LNCaP clone FGC (cell line): ENCODE measurements at regions not wholly inside any gene's neighbourhood (a gene's known extent, or its start where the extent isn't known, plus 50 kb on each side); places are given as distances from the start of the nearest gene placed in this dataset.
A peak's percentile ranks its signal among the peaks of the same experiment; 100 is the strongest.

Experiments
- DNase-seq: peaks from one replicate; pipeline ENCODE4 v3.0.0-alpha.2; 2011; ENCODE audit warnings: low read depth
- H3K4me3 ChIP-seq: 2 replicates; pipeline ENCODE4 v1.5.1; 2011; ENCODE audit warnings: mild to moderate bottlenecking, low read depth, low read length, control low read depth
- CTCF ChIP-seq: IDR thresholded peaks from 2 replicates; pipeline ENCODE4 v1.5.1; 2012; ENCODE audit warnings: mild to moderate bottlenecking; ENCODE audit not compliant: control insufficient read depth, insufficient read depth; ENCODE audit errors: extremely low read depth

- no peak for DNase-seq
- TF ChIP-seq CTCF = no peak
- H3K4me3 ChIP-seq = no peak overlapping the region
Measured at GRCh38 chr3:186476044-186476468, 68.1 kb downstream of the CRYGS start.

GRCh38 chr3:186473166-186473565 lies 71.0 kb downstream of the CRYGS start:
- H3K4me3 ChIP-seq = no peak overlapping the region
- peak; percentile 82 for DNase-seq
- TF ChIP-seq CTCF = no peak

GRCh38 chr3:186472456-186473008 lies 71.6 kb downstream of the CRYGS start:
- no peak for TF ChIP-seq CTCF
- no peak for DNase-seq
- no peak overlapping the region for H3K4me3 ChIP-seq

- DNase-seq = no peak
Measured at GRCh38 chr3:186471771-186472170, 72.4 kb downstream of the CRYGS start.

GRCh38 chr3:186469525-186469924 lies 74.7 kb downstream of the CRYGS start:
- no peak overlapping the region for H3K4me3 ChIP-seq
- TF ChIP-seq CTCF = no peak
- no peak for DNase-seq

More at GRCh38 chr3:186471771-186472170, 72.4 kb downstream of the CRYGS start:
- TF ChIP-seq CTCF = no peak
- no peak overlapping the region for H3K4me3 ChIP-seq

- no peak for TF ChIP-seq CTCF
- DNase-seq = no peak
Measured at GRCh38 chr3:186467969-186468368, 76.2 kb downstream of the CRYGS start.

GRCh38 chr3:186466391-186466974 lies 77.7 kb downstream of the CRYGS start:
- no peak overlapping the region for H3K4me3 ChIP-seq
- DNase-seq = no peak
- TF ChIP-seq CTCF = no peak

More at GRCh38 chr3:186467969-186468368, 76.2 kb downstream of the CRYGS start:
- no peak overlapping the region for H3K4me3 ChIP-seq
